ENCODE measurements at regions not wholly inside any gene's neighbourhood (a gene's known extent, or its start where the extent isn't known, plus 50 kb on each side); places are given as distances from the start of the nearest gene placed in this dataset.

- WGBS, 4 donors = 84 to 88% (median 86%) methylated on average over 3 of the region's 3 CpGs
- Histone ChIP-seq H3K4me1 (replicated peaks in 1 of 2) (no peaks in the 10 kb centered on the region), H3K4me3 (no peak overlapping the region), H3K36me3 (replicated peaks in 1 of 2) (no peaks in the 10 kb centered on the region), H3K9me3 (replicated peaks in 1 of 3) (no peaks in the 10 kb centered on the region), H3K27me3 (no peaks in the 10 kb centered on the region), H3K27ac (no peak overlapping the region)
- intact Hi-C loops (cut with DNase I) = no loop called here
- TF ChIP-seq CTCF (IDR thresholded peaks at IDR 0.05) (no peak), POLR2A (IDR thresholded peaks at IDR 0.05) (no peak)
- DNase-seq = no peak
Measured at GRCh38 chr1:81377406-81377805, 423.3 kb upstream of the ADGRL2 start.

- TF ChIP-seq POLR2A (IDR thresholded peaks at IDR 0.05) = no peak
- no peak for TF ChIP-seq CTCF (IDR thresholded peaks at IDR 0.05)
- Histone ChIP-seq H3K9me3 (replicated peaks in 1 of 3) (no peaks in the 10 kb centered on the region), H3K27ac (no peak overlapping the region), H3K4me1 (replicated peaks in 1 of 2) (no peaks in the 10 kb centered on the region), H3K4me3 (no peak overlapping the region), H3K36me3 (replicated peaks in 1 of 2) (no peaks in the 10 kb centered on the region), H3K27me3 (no peaks in the 10 kb centered on the region)
- intact Hi-C loops (cut with DNase I) = no loop called here
- WGBS, 4 donors = 92 to 95% (median 92%) methylated on average over 5 of the region's 5 CpGs
- DNase-seq = no peak
Measured at GRCh38 chr1:81375884-81376548, 424.7 kb upstream of the ADGRL2 start.

- Histone ChIP-seq H3K27ac (no peak overlapping the region), H3K36me3 (replicated peaks in 1 of 2) (no peaks in the 10 kb centered on the region), H3K4me3 (no peak overlapping the region), H3K9me3 (replicated peaks in 1 of 3) (no peaks in the 10 kb centered on the region), H3K4me1 (replicated peaks in 1 of 2) (no peaks in the 10 kb centered on the region), H3K27me3 (no peaks in the 10 kb centered on the region)
- TF ChIP-seq CTCF (IDR thresholded peaks at IDR 0.05) (no peak), POLR2A (IDR thresholded peaks at IDR 0.05) (no peak)
- intact Hi-C loops (cut with DNase I) = no loop called here
- 93 to 97% (median 96%) methylated on average over 5 of the region's 5 CpGs for WGBS, 4 donors
- no peak for DNase-seq
Measured at GRCh38 chr1:81374481-81374880, 426.3 kb upstream of the ADGRL2 start.

GRCh38 chr1:81371864-81372263 lies 428.9 kb upstream of the ADGRL2 start:
- Histone ChIP-seq H3K4me1 (replicated peaks in 1 of 2) (no peaks in the 10 kb centered on the region), H3K4me3 (no peak overlapping the region), H3K36me3 (replicated peaks in 1 of 2) (no peaks in the 10 kb centered on the region), H3K27ac (no peak overlapping the region), H3K9me3 (replicated peaks in 1 of 3) (no peaks in the 10 kb centered on the region), H3K27me3 (no peaks in the 10 kb centered on the region)
- WGBS, 4 donors = 71 to 80% (median 77%) methylated on average over 3 of the region's 3 CpGs
- DNase-seq = no peak
- no peak for TF ChIP-seq CTCF (IDR thresholded peaks at IDR 0.05)
- no peak for TF ChIP-seq POLR2A (IDR thresholded peaks at IDR 0.05)
- intact Hi-C loops (cut with DNase I) = no loop called here

Measured in adrenal gland (tissue), 9 donors.